HEK293 (cell line): ENCODE measurements at regions not wholly inside any gene's neighbourhood (a gene's known extent, or its start where the extent isn't known, plus 50 kb on each side); places are given as distances from the start of the nearest gene placed in this dataset.

Experiments
- HOXC10 ChIP-seq: sonication (generic); formaldehyde crosslinking; IDR thresholded peaks from 2 replicates; pipeline ENCODE4 v1.8.1; 2023; ENCODE audit warnings: mild to moderate bottlenecking, missing genetic modification reagents
- KLF1 ChIP-seq: fragments of 450-650 bp; formaldehyde crosslinking; IDR thresholded peaks from 2 replicates; pipeline ENCODE4 v1.5.1; 2016; ENCODE audit warnings: missing biosample characterization, missing genetic modification characterization
- REST ChIP-seq: fragments of 450-650 bp; formaldehyde crosslinking; IDR thresholded peaks from 2 replicates; pipeline ENCODE4 v1.5.1; 2016; ENCODE audit warnings: missing biosample characterization, missing genetic modification characterization
- YY1 ChIP-seq: fragments of 450-650 bp; formaldehyde crosslinking; IDR thresholded peaks from 2 replicates; pipeline ENCODE4 v1.5.1; 2018; ENCODE audit warnings: missing biosample characterization, missing genetic modification characterization
- ZNF24 ChIP-seq: fragments of 450-650 bp; formaldehyde crosslinking; IDR thresholded peaks from 2 replicates; pipeline ENCODE4 v1.5.1; 2016; ENCODE audit warnings: missing biosample characterization, missing genetic modification characterization
- ZNF416 ChIP-seq: fragments of 450-650 bp; formaldehyde crosslinking; IDR thresholded peaks from 2 replicates; pipeline ENCODE4 v1.5.1; 2016; ENCODE audit warnings: missing biosample characterization, missing genetic modification characterization
- ZNF423 ChIP-seq: fragments of 450-650 bp; formaldehyde crosslinking; IDR thresholded peaks from 2 replicates; pipeline ENCODE4 v1.5.1; 2016; ENCODE audit warnings: missing biosample characterization, missing genetic modification characterization
- ZNF530 ChIP-seq: fragments of 450-650 bp; formaldehyde crosslinking; IDR thresholded peaks from 2 replicates; pipeline ENCODE4 v1.5.1; 2016; ENCODE audit warnings: low read depth, missing biosample characterization, missing genetic modification characterization
- ZNF548 ChIP-seq: fragments of 450-650 bp; formaldehyde crosslinking; IDR thresholded peaks from 2 replicates; pipeline ENCODE4 v1.5.1; 2016; ENCODE audit warnings: missing biosample characterization, missing genetic modification characterization
- ZNF791 ChIP-seq: fragments of 450-650 bp; formaldehyde crosslinking; IDR thresholded peaks from 2 replicates; pipeline ENCODE4 v1.5.1; 2016; ENCODE audit warnings: missing biosample characterization, missing genetic modification characterization
- ZNF843 ChIP-seq: fragments of 450-650 bp; formaldehyde crosslinking; IDR thresholded peaks from 2 replicates; pipeline ENCODE4 v1.5.1; 2016; ENCODE audit warnings: missing biosample characterization, missing genetic modification characterization
- TF ChIP-seq, protein P1 (sequence below): fragments of 450-650 bp; formaldehyde crosslinking; IDR thresholded peaks from 2 replicates; pipeline ENCODE4 v1.5.1; 2016; ENCODE audit warnings: missing biosample characterization, missing genetic modification characterization

DNA sequence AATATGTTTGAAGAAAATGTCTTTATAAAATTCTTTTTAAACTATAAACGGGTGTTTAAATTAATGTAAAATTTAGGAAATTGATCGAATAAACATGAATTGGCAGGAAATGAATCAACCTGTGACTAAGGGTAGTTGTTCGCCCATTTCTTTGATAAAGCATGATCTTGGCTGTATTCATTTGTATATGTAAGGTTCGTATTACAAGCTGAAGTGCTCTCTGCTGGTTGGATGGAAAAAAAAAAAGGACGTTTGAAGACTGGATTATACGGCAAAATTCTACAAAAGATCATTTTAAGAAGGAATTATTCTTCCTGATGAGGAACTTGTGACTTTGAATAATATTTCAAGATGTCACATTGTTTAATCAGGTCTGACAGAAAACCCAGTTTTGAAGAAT lies 185.4 kb upstream of the ANK3 start:
- TF ChIP-seq KLF1 (tag by site-specific recombination) (no peak), REST (tag by site-specific recombination) (no peak), ZNF548 (tag by site-specific recombination) (no peak), ZNF24 (tag by site-specific recombination) (no peak), YY1 (tag by site-specific recombination) (no peak), ZNF416 (tag by site-specific recombination) (no peak), ZNF530 (tag by site-specific recombination) (no peak), ZNF843 (tag by site-specific recombination) (no peak), ZNF423 (tag by site-specific recombination) (no peak), HOXC10 (CRISPR knock-in tag) (no peak), ZNF791 (no peak)
- TF ChIP-seq, protein P1, sequence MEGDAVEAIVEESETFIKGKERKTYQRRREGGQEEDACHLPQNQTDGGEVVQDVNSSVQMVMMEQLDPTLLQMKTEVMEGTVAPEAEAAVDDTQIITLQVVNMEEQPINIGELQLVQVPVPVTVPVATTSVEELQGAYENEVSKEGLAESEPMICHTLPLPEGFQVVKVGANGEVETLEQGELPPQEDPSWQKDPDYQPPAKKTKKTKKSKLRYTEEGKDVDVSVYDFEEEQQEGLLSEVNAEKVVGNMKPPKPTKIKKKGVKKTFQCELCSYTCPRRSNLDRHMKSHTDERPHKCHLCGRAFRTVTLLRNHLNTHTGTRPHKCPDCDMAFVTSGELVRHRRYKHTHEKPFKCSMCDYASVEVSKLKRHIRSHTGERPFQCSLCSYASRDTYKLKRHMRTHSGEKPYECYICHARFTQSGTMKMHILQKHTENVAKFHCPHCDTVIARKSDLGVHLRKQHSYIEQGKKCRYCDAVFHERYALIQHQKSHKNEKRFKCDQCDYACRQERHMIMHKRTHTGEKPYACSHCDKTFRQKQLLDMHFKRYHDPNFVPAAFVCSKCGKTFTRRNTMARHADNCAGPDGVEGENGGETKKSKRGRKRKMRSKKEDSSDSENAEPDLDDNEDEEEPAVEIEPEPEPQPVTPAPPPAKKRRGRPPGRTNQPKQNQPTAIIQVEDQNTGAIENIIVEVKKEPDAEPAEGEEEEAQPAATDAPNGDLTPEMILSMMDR, result no peak
